CD8-positive, alpha-beta memory T cell (primary cell): ENCODE measurements at regions not wholly inside any gene's neighbourhood (a gene's known extent, or its start where the extent isn't known, plus 50 kb on each side); places are given as distances from the start of the nearest gene placed in this dataset.
"Not testable (repeated sequence)": the region's sequence is repeated elsewhere in the genome, so short reads cannot be mapped to it uniquely, and the experiment has no call there.

ENCODE experiments used
- CTCF ChIA-PET: fragments of 350-600 bp; sonication (Branson Sonifier 250); formaldehyde crosslinking; loops from one replicate; lab custom pipeline; 2021; ENCODE audit warnings: antibody characterized with exemption; lab: Charles Lee
- POLR2A ChIA-PET: fragments of 350-600 bp; sonication (Branson Sonifier 250); formaldehyde crosslinking; loops from one replicate; lab custom pipeline; 2021; ENCODE audit warnings: antibody characterized with exemption; lab: Charles Lee
- DNase-seq, 5 donors: peaks; one replicate each; pipeline versions ENCODE4 v3.0.0 to v3.0.0-alpha.2; 2020 to 2022; ENCODE audit warnings: mixed read lengths in 1 of 5
- H3K27ac ChIP-seq: one replicate; pipeline ENCODE4 v1.7.0; 2013; ENCODE audit warnings: low read depth, mild to moderate bottlenecking, low read length, moderate library complexity
- H3K27me3 ChIP-seq: 2 replicates; pipeline ENCODE4 v1.7.0; 2013; ENCODE audit warnings: low read length, mild to moderate bottlenecking; ENCODE audit not compliant: insufficient read depth, poor library complexity, severe bottlenecking
- H3K36me3 ChIP-seq: 2 replicates; pipeline ENCODE4 v1.7.0; 2013; ENCODE audit warnings: mild to moderate bottlenecking, low read length, moderate library complexity; ENCODE audit not compliant: insufficient read depth
- H3K4me1 ChIP-seq: 2 replicates; pipeline ENCODE4 v1.7.0; 2013; ENCODE audit warnings: mild to moderate bottlenecking, low read length, moderate library complexity; ENCODE audit not compliant: insufficient read depth
- H3K4me3 ChIP-seq: 2 replicates; pipeline ENCODE4 v1.7.0; 2013; ENCODE audit warnings: mild to moderate bottlenecking, low read length
- H3K9me3 ChIP-seq: 2 replicates; pipeline ENCODE4 v1.7.0; 2013; ENCODE audit warnings: mild to moderate bottlenecking, low read length
- H3K27ac Mint-ChIP-seq, 8 donors: one replicate each; pipeline ENCODE4 v1.8.0; 2020 to 2021; ENCODE audit warnings: mixed read lengths in 8 of 8, mild to moderate bottlenecking in 6 of 8, inconsistent platforms in 3 of 8, moderate library complexity in 3 of 8
- H3K27me3 Mint-ChIP-seq, 2 donors: one replicate each; pipeline ENCODE4 v1.8.0; 2020 to 2021; ENCODE audit warnings: mixed read lengths in 2 of 2, mild to moderate bottlenecking in 1 of 2, moderate library complexity in 1 of 2
- H3K36me3 Mint-ChIP-seq, 3 donors: one replicate each; pipeline ENCODE4 v1.8.0; 2020 to 2021; ENCODE audit warnings: mixed read lengths in 3 of 3, inconsistent platforms in 1 of 3, mild to moderate bottlenecking in 1 of 3
- H3K4me1 Mint-ChIP-seq, 3 donors: one replicate each; pipeline ENCODE4 v1.8.0; 2020 to 2021; ENCODE audit warnings: mixed read lengths in 3 of 3, inconsistent platforms in 1 of 3, mild to moderate bottlenecking in 1 of 3
- H3K4me3 Mint-ChIP-seq, 7 donors: one replicate each; pipeline ENCODE4 v1.8.0; 2020 to 2021; ENCODE audit warnings: mixed read lengths in 7 of 7, mild to moderate bottlenecking in 6 of 7, moderate library complexity in 4 of 7, inconsistent platforms in 2 of 7
- H3K9me3 Mint-ChIP-seq, 5 donors: one replicate each; pipeline ENCODE4 v1.8.0; 2020 to 2022; ENCODE audit warnings: mixed read lengths in 5 of 5, mild to moderate bottlenecking in 3 of 5, moderate library complexity in 2 of 5, inconsistent platforms in 1 of 5

- peaks cover 2 to 24% of the 10 kb centered on the region in 2 donors for H3K27me3 Mint-ChIP-seq
- H3K4me1 Mint-ChIP-seq: peaks cover 0 to 8% (median 2%) of the 10 kb centered on the region in 3 donors
- H3K36me3 Mint-ChIP-seq: peaks cover 0 to 1% (median 0%) of the 10 kb centered on the region in 3 donors
- Histone ChIP-seq H3K9me3 (no peaks in the 10 kb centered on the region), H3K4me3 (no peak overlapping the region), H3K4me1 (no peaks in the 10 kb centered on the region), H3K36me3 (no peaks in the 10 kb centered on the region), H3K27ac (no peak overlapping the region), H3K27me3 (no peaks in the 10 kb centered on the region)
- ChIA-PET POLR2A (interaction anchor here (0.9 kb wide), 1 partner anchor 868 kb away, joined by 3 read pairs; no protein-coding TSS in a partner anchor), CTCF (interaction anchor here (0.9 kb wide), 1 partner anchor 15 kb away, joined by 4 read pairs; no protein-coding TSS in a partner anchor)
- H3K9me3 Mint-ChIP-seq: peaks cover 0 to 4% (median 0%) of the 10 kb centered on the region in 5 donors
- peak overlapping the region in 1 of 8 donors; percentile 2 for H3K27ac Mint-ChIP-seq
- no peak for DNase-seq
- H3K4me3 Mint-ChIP-seq: no peak overlapping the region
Measured at GRCh38 chr2:11877764-11878163, 131.3 kb downstream of the LPIN1 start.

GRCh38 chr2:11885253-11885652 is 138.8 kb downstream of the LPIN1 start:
- H3K4me1 ChIP-seq, H3K36me3 ChIP-seq, H3K27ac ChIP-seq, H3K4me3 ChIP-seq, H3K4me3 Mint-ChIP-seq, H3K27ac Mint-ChIP-seq, H3K4me1 Mint-ChIP-seq, H3K27me3 ChIP-seq, CTCF ChIA-PET, DNase-seq, H3K9me3 ChIP-seq, POLR2A ChIA-PET: not testable (repeated sequence)
- Mint-ChIP-seq H3K9me3 (peaks cover 9 to 31% (median 20%) of the 10 kb centered on the region in 5 donors), H3K27me3 (peaks cover 12 to 14% of the 10 kb centered on the region in 2 donors), H3K36me3 (peaks cover 0 to 20% (median 4%) of the 10 kb centered on the region in 3 donors)

- DNase-seq, CTCF ChIA-PET, H3K27me3 ChIP-seq, H3K27ac Mint-ChIP-seq, H3K4me3 Mint-ChIP-seq, POLR2A ChIA-PET, H3K4me3 ChIP-seq, H3K9me3 ChIP-seq, H3K27ac ChIP-seq, H3K4me1 Mint-ChIP-seq, H3K4me1 ChIP-seq, H3K36me3 ChIP-seq: not testable (repeated sequence)
- peaks cover 0 to 31% (median 6%) of the 10 kb centered on the region in 3 donors for H3K36me3 Mint-ChIP-seq
- peaks cover 14 to 21% of the 10 kb centered on the region in 2 donors for H3K27me3 Mint-ChIP-seq
- peaks cover 15 to 41% (median 27%) of the 10 kb centered on the region in 5 donors for H3K9me3 Mint-ChIP-seq
Measured at GRCh38 chr2:11886899-11887298, 140.5 kb downstream of the LPIN1 start.

- no peak for DNase-seq
- no peak overlapping the region for H3K4me3 ChIP-seq
- H3K36me3 ChIP-seq: no peaks in the 10 kb centered on the region
- no peaks in the 10 kb centered on the region for H3K9me3 ChIP-seq
- Mint-ChIP-seq H3K4me1 (peaks cover 0 to 5% (median 0%) of the 10 kb centered on the region in 3 donors), H3K36me3 (peaks cover 0 to 37% (median 6%) of the 10 kb centered on the region in 3 donors), H3K4me3 (no peak overlapping the region), H3K27ac (no peak overlapping the region), H3K9me3 (peaks cover 15 to 35% (median 33%) of the 10 kb centered on the region in 5 donors), H3K27me3 (peaks cover 17 to 21% of the 10 kb centered on the region in 2 donors)
- ChIA-PET CTCF (no interaction called here), POLR2A (no interaction called here)
- no peaks in the 10 kb centered on the region for H3K4me1 ChIP-seq
- no peaks in the 10 kb centered on the region for H3K27me3 ChIP-seq
- no peak overlapping the region for H3K27ac ChIP-seq
Measured at GRCh38 chr2:11889101-11889850, 142.8 kb downstream of the LPIN1 start.

- Histone ChIP-seq H3K27ac (no peak overlapping the region), H3K4me3 (no peak overlapping the region), H3K36me3 (no peaks in the 10 kb centered on the region), H3K27me3 (no peaks in the 10 kb centered on the region), H3K9me3 (no peaks in the 10 kb centered on the region), H3K4me1 (no peaks in the 10 kb centered on the region)
- no peak overlapping the region for H3K4me3 Mint-ChIP-seq
- CTCF ChIA-PET: no interaction called here
- H3K27me3 Mint-ChIP-seq: peaks cover 15 to 21% of the 10 kb centered on the region in 2 donors
- POLR2A ChIA-PET: no interaction called here
- DNase-seq: no peak
- peaks cover 0 to 43% (median 6%) of the 10 kb centered on the region in 3 donors for H3K36me3 Mint-ChIP-seq
- peaks cover 0 to 5% (median 0%) of the 10 kb centered on the region in 3 donors for H3K4me1 Mint-ChIP-seq
- no peak overlapping the region for H3K27ac Mint-ChIP-seq
- H3K9me3 Mint-ChIP-seq: peaks cover 15 to 38% (median 31%) of the 10 kb centered on the region in 5 donors
Measured at GRCh38 chr2:11889854-11890253, 143.4 kb downstream of the LPIN1 start.

GRCh38 chr2:11891028-11891427 is 144.6 kb downstream of the LPIN1 start:
- Histone ChIP-seq H3K4me3 (no peak overlapping the region), H3K27ac (no peak overlapping the region), H3K36me3 (no peaks in the 10 kb centered on the region), H3K9me3 (no peaks in the 10 kb centered on the region), H3K4me1 (no peaks in the 10 kb centered on the region), H3K27me3 (no peaks in the 10 kb centered on the region)
- peaks cover 15 to 38% (median 33%) of the 10 kb centered on the region in 5 donors for H3K9me3 Mint-ChIP-seq
- H3K4me3 Mint-ChIP-seq: no peak overlapping the region
- H3K27ac Mint-ChIP-seq: peak overlapping the region in 1 of 8 donors; percentile 16
- peaks cover 0 to 5% (median 0%) of the 10 kb centered on the region in 3 donors for H3K4me1 Mint-ChIP-seq
- peaks cover 15 to 21% of the 10 kb centered on the region in 2 donors for H3K27me3 Mint-ChIP-seq
- CTCF ChIA-PET: no interaction called here
- H3K36me3 Mint-ChIP-seq: peaks cover 0 to 46% (median 6%) of the 10 kb centered on the region in 3 donors
- DNase-seq: no peak
- POLR2A ChIA-PET: no interaction called here

- no peak for DNase-seq
- Mint-ChIP-seq H3K27me3 (peaks cover 15 to 21% of the 10 kb centered on the region in 2 donors), H3K4me3 (no peak overlapping the region), H3K36me3 (peaks cover 0 to 46% (median 4%) of the 10 kb centered on the region in 3 donors), H3K4me1 (peaks cover 0 to 5% (median 0%) of the 10 kb centered on the region in 3 donors), H3K27ac (no peak overlapping the region), H3K9me3 (peaks cover 15 to 38% (median 33%) of the 10 kb centered on the region in 5 donors)
- Histone ChIP-seq H3K9me3 (no peaks in the 10 kb centered on the region), H3K4me1 (no peaks in the 10 kb centered on the region), H3K4me3 (no peak overlapping the region), H3K27ac (no peak overlapping the region), H3K36me3 (no peaks in the 10 kb centered on the region), H3K27me3 (no peaks in the 10 kb centered on the region)
- ChIA-PET POLR2A (no interaction called here), CTCF (no interaction called here)
Measured at GRCh38 chr2:11891671-11892440, 145.4 kb downstream of the LPIN1 start.

- no peak overlapping the region for H3K4me3 Mint-ChIP-seq
- ChIA-PET POLR2A (no interaction called here), CTCF (no interaction called here)
- peaks cover 0 to 15% (median 0%) of the 10 kb centered on the region in 3 donors for H3K36me3 Mint-ChIP-seq
- no peaks in the 10 kb centered on the region for H3K4me1 Mint-ChIP-seq
- H3K27me3 ChIP-seq: no peaks in the 10 kb centered on the region
- H3K4me1 ChIP-seq: no peaks in the 10 kb centered on the region
- no peak overlapping the region for H3K4me3 ChIP-seq
- peaks cover 0 to 13% (median 8%) of the 10 kb centered on the region in 5 donors for H3K9me3 Mint-ChIP-seq
- no peak overlapping the region for H3K27ac ChIP-seq
- no peak overlapping the region for H3K27ac Mint-ChIP-seq
- no peaks in the 10 kb centered on the region for H3K9me3 ChIP-seq
- no peaks in the 10 kb centered on the region for H3K36me3 ChIP-seq
- peaks cover 0 to 3% of the 10 kb centered on the region in 2 donors for H3K27me3 Mint-ChIP-seq
- no peak for DNase-seq
Measured at GRCh38 chr2:11896386-11896785, 150.0 kb downstream of the LPIN1 start.
